Activated T-cell treated with anti-CD3 and anti-CD28 coated beads, Interleukin-2, amount 50 U/mL, for 4 hours (primary cell): ENCODE measurements at regions not wholly inside any gene's neighbourhood (a gene's known extent, or its start where the extent isn't known, plus 50 kb on each side); places are given as distances from the start of the nearest gene placed in this dataset.
"Not testable (repeated sequence)": the region's sequence is repeated elsewhere in the genome, so short reads cannot be mapped to it uniquely, and the experiment has no call there.

ENCODE experiments used
- ATAC-seq, 2 donors: fragments of 200-7000 bp; cut with Tn5 transposase; one replicate each; pipeline ENCODE4 v1.10.0; 2021
- DNase-seq: peaks from one replicate; pipeline ENCODE4 v3.0.0-alpha.2; 2020
- H3K27me3 Mint-ChIP-seq: one replicate; pipeline ENCODE4 v1.8.0; 2021; ENCODE audit warnings: low read depth, mixed read lengths
- H3K36me3 Mint-ChIP-seq: one replicate; pipeline ENCODE4 v1.8.0; 2022; ENCODE audit warnings: mixed read lengths; ENCODE audit not compliant: insufficient read depth
- H3K4me1 Mint-ChIP-seq: one replicate; pipeline ENCODE4 v1.8.0; 2021; ENCODE audit warnings: low read depth, mixed read lengths
- H3K4me3 Mint-ChIP-seq: one replicate; pipeline ENCODE4 v1.8.0; 2021; ENCODE audit warnings: mild to moderate bottlenecking, moderate library complexity, mixed read lengths
- H3K9me3 Mint-ChIP-seq: one replicate; pipeline ENCODE4 v1.8.0; 2021; ENCODE audit warnings: mixed read lengths

- DNase-seq, result no peak
- H3K4me3 Mint-ChIP-seq, result no peak overlapping the region
- H3K9me3 Mint-ChIP-seq, result no peaks in the 10 kb centered on the region
- no peaks in the 10 kb centered on the region for H3K27me3 Mint-ChIP-seq
- no peak for ATAC-seq
- no peaks in the 10 kb centered on the region for H3K4me1 Mint-ChIP-seq
- H3K36me3 Mint-ChIP-seq, result no peaks in the 10 kb centered on the region
These were observed 201.6 kb upstream of the PTBP2 start for GRCh38 chr1:96519851-96520578.

- no peak for ATAC-seq
- Mint-ChIP-seq H3K4me3 (no peak overlapping the region), H3K27me3 (no peaks in the 10 kb centered on the region), H3K9me3 (no peaks in the 10 kb centered on the region), H3K4me1 (no peaks in the 10 kb centered on the region), H3K36me3 (no peaks in the 10 kb centered on the region)
- no peak for DNase-seq
These were observed 201.0 kb upstream of the PTBP2 start for GRCh38 chr1:96520579-96520947.

GRCh38 chr1:96521010-96521409 is 200.6 kb upstream of the PTBP2 start:
- Mint-ChIP-seq H3K4me3 (no peak overlapping the region), H3K27me3 (no peaks in the 10 kb centered on the region), H3K9me3 (no peaks in the 10 kb centered on the region), H3K36me3 (no peaks in the 10 kb centered on the region), H3K4me1 (no peaks in the 10 kb centered on the region)
- no peak for DNase-seq
- no peak for ATAC-seq

GRCh38 chr1:96521994-96522760 is 199.4 kb upstream of the PTBP2 start:
- peaks cover 8% of the 10 kb centered on the region for H3K9me3 Mint-ChIP-seq
- no peak for DNase-seq
- H3K4me3 Mint-ChIP-seq, result no peak overlapping the region
- no peaks in the 10 kb centered on the region for H3K36me3 Mint-ChIP-seq
- H3K27me3 Mint-ChIP-seq, result no peaks in the 10 kb centered on the region
- no peaks in the 10 kb centered on the region for H3K4me1 Mint-ChIP-seq
- ATAC-seq, result no peak

- Mint-ChIP-seq H3K27me3 (no peaks in the 10 kb centered on the region), H3K9me3 (peaks cover 9% of the 10 kb centered on the region), H3K36me3 (no peaks in the 10 kb centered on the region), H3K4me1 (no peaks in the 10 kb centered on the region), H3K4me3 (no peak overlapping the region)
- ATAC-seq (no peak), DNase-seq (no peak)
These were observed 198.7 kb upstream of the PTBP2 start for GRCh38 chr1:96522927-96523326.

GRCh38 chr1:96524100-96524499 is 197.5 kb upstream of the PTBP2 start:
- ATAC-seq (no peak), DNase-seq (no peak)
- no peaks in the 10 kb centered on the region for H3K27me3 Mint-ChIP-seq
- H3K9me3 Mint-ChIP-seq, result peaks cover 15% of the 10 kb centered on the region
- H3K36me3 Mint-ChIP-seq, result no peaks in the 10 kb centered on the region
- H3K4me3 Mint-ChIP-seq, result no peak overlapping the region
- H3K4me1 Mint-ChIP-seq, result no peaks in the 10 kb centered on the region

GRCh38 chr1:96525657-96526557 is 195.7 kb upstream of the PTBP2 start:
- Mint-ChIP-seq H3K36me3 (no peaks in the 10 kb centered on the region), H3K27me3 (no peaks in the 10 kb centered on the region), H3K4me3 (no peak overlapping the region), H3K9me3 (peaks cover 20% of the 10 kb centered on the region), H3K4me1 (no peaks in the 10 kb centered on the region)
- DNase-seq, result no peak
- no peak for ATAC-seq

GRCh38 chr1:96528672-96529071 is 192.9 kb upstream of the PTBP2 start:
- DNase-seq, H3K4me1 Mint-ChIP-seq, H3K27me3 Mint-ChIP-seq, H3K4me3 Mint-ChIP-seq, H3K36me3 Mint-ChIP-seq, ATAC-seq: not testable (repeated sequence)
- peaks cover 24% of the 10 kb centered on the region for H3K9me3 Mint-ChIP-seq

- H3K4me3 Mint-ChIP-seq, result no peak overlapping the region
- DNase-seq (no peak), ATAC-seq (no peak)
- H3K9me3 Mint-ChIP-seq, result peaks cover 11% of the 10 kb centered on the region
- no peaks in the 10 kb centered on the region for H3K36me3 Mint-ChIP-seq
- H3K4me1 Mint-ChIP-seq, result no peaks in the 10 kb centered on the region
- H3K27me3 Mint-ChIP-seq, result no peaks in the 10 kb centered on the region
These were observed 187.8 kb upstream of the PTBP2 start for GRCh38 chr1:96533820-96534219.

- no peaks in the 10 kb centered on the region for H3K9me3 Mint-ChIP-seq
- DNase-seq (no peak), ATAC-seq (no peak)
- H3K4me3 Mint-ChIP-seq, result no peak overlapping the region
- no peaks in the 10 kb centered on the region for H3K27me3 Mint-ChIP-seq
- H3K4me1 Mint-ChIP-seq, result no peaks in the 10 kb centered on the region
- H3K36me3 Mint-ChIP-seq, result no peaks in the 10 kb centered on the region
These were observed 185.0 kb upstream of the PTBP2 start for GRCh38 chr1:96536581-96536980.

- no peak for ATAC-seq
- H3K4me3 Mint-ChIP-seq, result no peak overlapping the region
- H3K27me3 Mint-ChIP-seq, result no peaks in the 10 kb centered on the region
- no peaks in the 10 kb centered on the region for H3K4me1 Mint-ChIP-seq
- H3K36me3 Mint-ChIP-seq, result no peaks in the 10 kb centered on the region
- no peak for DNase-seq
- no peaks in the 10 kb centered on the region for H3K9me3 Mint-ChIP-seq
These were observed 183.4 kb upstream of the PTBP2 start for GRCh38 chr1:96538111-96538641.

- ATAC-seq (no peak), DNase-seq (no peak)
- Mint-ChIP-seq H3K9me3 (no peaks in the 10 kb centered on the region), H3K4me3 (no peak overlapping the region), H3K4me1 (no peaks in the 10 kb centered on the region), H3K36me3 (no peaks in the 10 kb centered on the region), H3K27me3 (no peaks in the 10 kb centered on the region)
These were observed 182.7 kb upstream of the PTBP2 start for GRCh38 chr1:96538883-96539282.

- ATAC-seq, result no peak
- no peaks in the 10 kb centered on the region for H3K36me3 Mint-ChIP-seq
These were observed 180.1 kb upstream of the PTBP2 start for GRCh38 chr1:96541491-96541890.

GRCh38 chr1:96544051-96544830 is 177.3 kb upstream of the PTBP2 start:
- Mint-ChIP-seq H3K4me3 (no peak overlapping the region), H3K9me3 (no peaks in the 10 kb centered on the region)
- ATAC-seq, result no peak

More at GRCh38 chr1:96541491-96541890, 180.1 kb upstream of the PTBP2 start:
- Mint-ChIP-seq H3K4me3 (no peak overlapping the region), H3K4me1 (no peaks in the 10 kb centered on the region), H3K9me3 (no peaks in the 10 kb centered on the region), H3K27me3 (no peaks in the 10 kb centered on the region)
- DNase-seq, result no peak

More at GRCh38 chr1:96544051-96544830, 177.3 kb upstream of the PTBP2 start:
- Mint-ChIP-seq H3K36me3 (no peaks in the 10 kb centered on the region), H3K27me3 (no peaks in the 10 kb centered on the region), H3K4me1 (no peaks in the 10 kb centered on the region)
- DNase-seq, result no peak
